Cardiac muscle cell (in vitro differentiated cells and primary cell): ENCODE measurements at regions not wholly inside any gene's neighbourhood (a gene's known extent, or its start where the extent isn't known, plus 50 kb on each side); places are given as distances from the start of the nearest gene placed in this dataset.

ENCODE experiments used
- DNase-seq, 2 donors: peaks; one replicate each; pipeline versions ENCODE4 v3.0.0 to v3.0.0-alpha.2; 2010 to 2017; ENCODE audit warnings: low read depth in 1 of 2, low spot score in 1 of 2
- H3K27ac ChIP-seq: fragments of 200-600 bp; sonication (generic); 2 replicates; pipeline ENCODE4 v1.5.1; 2016
- H3K27me3 ChIP-seq: fragments of 200-600 bp; sonication (generic); 2 replicates; pipeline ENCODE4 v1.6.0; 2016; ENCODE audit warnings: control low read depth
- H3K36me3 ChIP-seq: fragments of 200-600 bp; sonication (generic); 2 replicates; pipeline ENCODE4 v1.5.1; 2016; ENCODE audit warnings: control low read depth
- H3K4me1 ChIP-seq: fragments of 200-600 bp; sonication (generic); 2 replicates; pipeline ENCODE4 v1.8.1; 2017; ENCODE audit warnings: low read depth, mild to moderate bottlenecking, mixed run types
- H3K4me3 ChIP-seq: fragments of 200-600 bp; sonication (generic); 2 replicates; pipeline ENCODE4 v1.5.1; 2016; ENCODE audit warnings: mild to moderate bottlenecking
- H3K9me3 ChIP-seq: fragments of 200-600 bp; sonication (generic); 2 replicates; pipeline ENCODE4 v1.5.1; 2017; ENCODE audit warnings: low read depth, mild to moderate bottlenecking, control low read depth
- CTCF ChIP-seq: IDR thresholded peaks from 2 replicates; pipeline ENCODE4 v1.5.1; 2012; ENCODE audit warnings: low read depth, mild to moderate bottlenecking, low read length

- Histone ChIP-seq H3K4me3 (no peak overlapping the region), H3K27me3 (no peaks in the 10 kb centered on the region), H3K9me3 (peaks cover under 1% of the 10 kb centered on the region), H3K36me3 (no peaks in the 10 kb centered on the region), H3K27ac (no peak overlapping the region), H3K4me1 (no peaks in the 10 kb centered on the region)
- TF ChIP-seq CTCF, result no peak
- no peak for DNase-seq
These were observed 1118.6 kb downstream of the PLA2G4A start for GRCh38 chr1:187947359-187947758.

DNA sequence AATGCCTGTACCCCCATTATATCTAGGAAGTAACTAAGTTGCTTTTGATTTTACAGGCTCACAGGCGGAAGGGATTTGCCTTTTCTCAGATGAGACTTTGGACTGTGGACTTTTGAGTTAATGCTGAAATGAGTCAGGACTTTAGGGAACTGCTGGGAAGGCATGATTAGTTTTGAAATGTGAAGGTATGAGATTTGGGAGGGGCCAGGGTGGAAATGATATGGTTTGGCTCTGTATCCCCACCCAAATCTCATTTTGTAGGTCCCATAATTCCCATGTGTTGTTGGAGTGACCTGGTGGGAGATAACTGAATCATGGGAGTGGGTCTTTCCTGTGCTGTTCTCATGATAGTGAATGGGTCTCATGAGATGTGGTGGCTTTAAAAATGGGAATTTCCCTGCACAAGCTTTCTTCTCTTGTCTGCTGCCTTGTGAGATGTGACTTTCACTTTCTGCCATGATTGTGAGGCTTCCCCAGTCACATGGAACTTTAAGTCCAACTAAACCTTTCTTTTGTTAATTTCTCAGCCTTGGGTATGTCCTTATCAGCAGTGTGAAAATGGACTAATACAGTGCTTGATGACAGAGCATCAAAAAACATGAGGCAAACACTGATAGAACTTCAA is 1119.5 kb downstream of the PLA2G4A start:
- H3K4me3 ChIP-seq, result no peak overlapping the region
- no peak for TF ChIP-seq CTCF
- no peaks in the 10 kb centered on the region for H3K36me3 ChIP-seq
- H3K4me1 ChIP-seq, result no peaks in the 10 kb centered on the region
- no peaks in the 10 kb centered on the region for H3K27me3 ChIP-seq
- no peak overlapping the region for H3K27ac ChIP-seq
- no peak for DNase-seq
- H3K9me3 ChIP-seq, result peaks cover 4% of the 10 kb centered on the region

GRCh38 chr1:187949567-187949966 is 1120.8 kb downstream of the PLA2G4A start:
- no peaks in the 10 kb centered on the region for H3K36me3 ChIP-seq
- peaks cover 4% of the 10 kb centered on the region for H3K9me3 ChIP-seq
- H3K27ac ChIP-seq, result no peak overlapping the region
- no peaks in the 10 kb centered on the region for H3K4me1 ChIP-seq
- no peaks in the 10 kb centered on the region for H3K27me3 ChIP-seq
- no peak for DNase-seq
- TF ChIP-seq CTCF, result no peak
- H3K4me3 ChIP-seq, result no peak overlapping the region

GRCh38 chr1:187951817-187952216 is 1123.1 kb downstream of the PLA2G4A start:
- Histone ChIP-seq H3K4me3 (no peak overlapping the region), H3K27me3 (no peaks in the 10 kb centered on the region), H3K9me3 (peaks cover 4% of the 10 kb centered on the region), H3K27ac (no peak overlapping the region), H3K4me1 (no peaks in the 10 kb centered on the region), H3K36me3 (no peaks in the 10 kb centered on the region)
- no peak for DNase-seq
- no peak for TF ChIP-seq CTCF

DNA sequence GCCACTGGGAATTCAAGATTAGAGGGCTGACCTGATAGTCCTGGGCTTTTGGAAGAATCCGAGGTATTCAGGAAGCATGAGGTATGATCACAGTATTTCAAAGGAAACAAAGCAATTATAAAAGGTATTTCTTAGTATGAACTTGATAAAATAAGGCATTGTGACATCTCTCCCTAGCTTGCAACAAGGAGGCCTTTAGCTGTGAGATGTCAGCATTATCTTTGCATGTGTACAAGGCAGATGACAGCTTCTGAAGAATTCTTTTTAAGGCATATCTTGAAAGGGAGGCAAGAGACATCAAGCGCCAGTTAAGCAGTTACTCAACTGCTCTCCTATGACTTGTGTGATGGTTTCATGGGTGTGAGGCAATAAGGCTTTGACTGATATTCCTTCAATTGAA is 1123.7 kb downstream of the PLA2G4A start:
- no peaks in the 10 kb centered on the region for H3K36me3 ChIP-seq
- no peaks in the 10 kb centered on the region for H3K27me3 ChIP-seq
- no peak for DNase-seq
- no peak for TF ChIP-seq CTCF
- H3K27ac ChIP-seq, result no peak overlapping the region
- H3K4me1 ChIP-seq, result no peaks in the 10 kb centered on the region
- peaks cover 4% of the 10 kb centered on the region for H3K9me3 ChIP-seq
- no peak overlapping the region for H3K4me3 ChIP-seq
